Thoracic aorta (tissue), 2 donors: ENCODE measurements at regions not wholly inside any gene's neighbourhood (a gene's known extent, or its start where the extent isn't known, plus 50 kb on each side); places are given as distances from the start of the nearest gene placed in this dataset.

Experiments used
- ATAC-seq: fragments of 150-250 bp; one replicate; pipeline ENCODE4 v1.8.0; 2017; ENCODE audit warnings: low read depth; ENCODE audit not compliant: insufficient number of reproducible peaks, low FRiP score
- DNase-seq: peaks from one replicate; pipeline ENCODE4 v3.0.0-alpha.2; 2020; ENCODE audit warnings: low spot score
- H3K27ac ChIP-seq, 2 donors: fragments of 200-600 bp; sonication (generic); 1 replicate in 1 of 2; 2 replicates in 1 of 2; pipeline ENCODE4 v1.5.1; 2016; ENCODE audit warnings: mild to moderate bottlenecking in 2 of 2, moderate library complexity in 2 of 2
- H3K27me3 ChIP-seq: fragments of 200-600 bp; sonication (generic); replicated peaks from 2 replicates; pipeline ENCODE4 v1.6.0; 2016; ENCODE audit warnings: mild to moderate bottlenecking; ENCODE audit not compliant: insufficient read depth
- H3K36me3 ChIP-seq: fragments of 200-600 bp; sonication (generic); one replicate; pipeline ENCODE4 v1.5.1; 2016
- H3K4me1 ChIP-seq, 2 donors: fragments of 200-600 bp; sonication (generic); 1 replicate in 1 of 2; 2 replicates in 1 of 2; pipeline versions ENCODE4 v1.5.1 to v1.6.0; 2016; ENCODE audit warnings: low read depth in 2 of 2, mild to moderate bottlenecking in 1 of 2; ENCODE audit not compliant: control insufficient read depth in 1 of 2
- H3K4me3 ChIP-seq: fragments of 200-600 bp; sonication (generic); 2 replicates; pipeline ENCODE4 v1.5.1; 2016; ENCODE audit warnings: mild to moderate bottlenecking
- H3K9me3 ChIP-seq: fragments of 200-600 bp; sonication (generic); 2 replicates; pipeline ENCODE4 v1.5.1; 2016
- CTCF ChIP-seq: fragments of 200-600 bp; sonication (generic); IDR thresholded peaks from one replicate; pipeline ENCODE4 v1.5.1; 2019; ENCODE audit warnings: antibody characterized with exemption

DNA sequence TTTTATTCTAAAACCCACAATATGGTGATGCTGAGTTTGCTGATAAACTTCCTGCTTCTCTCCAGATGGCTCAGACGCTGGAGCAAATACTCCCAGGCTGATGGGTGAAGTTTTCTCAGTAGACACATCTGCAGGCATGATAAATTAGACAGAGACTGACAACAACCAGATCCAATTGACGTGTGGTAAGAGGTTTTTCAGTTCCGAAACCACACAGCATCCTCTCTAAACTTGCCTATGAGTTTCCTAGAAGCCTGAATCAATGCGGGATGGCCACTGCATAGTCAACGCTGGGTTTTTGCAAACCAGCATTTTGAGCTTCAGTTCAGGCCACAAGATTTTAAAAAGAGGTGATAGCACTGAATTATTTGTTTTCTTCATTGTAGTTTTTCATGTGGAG, 360.3 kb upstream of the ARRDC4 start:
- DNase-seq: no peak
- Histone ChIP-seq H3K4me1 (no peaks in the 10 kb centered on the region), H3K27me3 (no peaks in the 10 kb centered on the region), H3K36me3 (no peaks in the 10 kb centered on the region), H3K9me3 (no peaks in the 10 kb centered on the region), H3K27ac (no peak overlapping the region), H3K4me3 (no peak overlapping the region)
- ATAC-seq: no peak
- no peak for TF ChIP-seq CTCF

- no peaks in the 10 kb centered on the region for H3K27me3 ChIP-seq
- no peaks in the 10 kb centered on the region for H3K9me3 ChIP-seq
- no peaks in the 10 kb centered on the region for H3K4me1 ChIP-seq
- no peak overlapping the region for H3K4me3 ChIP-seq
- no peak for TF ChIP-seq CTCF
- H3K27ac ChIP-seq: no peak overlapping the region
- ATAC-seq: no peak
- DNase-seq: no peak
- H3K36me3 ChIP-seq: no peaks in the 10 kb centered on the region
These were observed 355.8 kb upstream of the ARRDC4 start for GRCh38 chr15:97604677-97605076.

DNA sequence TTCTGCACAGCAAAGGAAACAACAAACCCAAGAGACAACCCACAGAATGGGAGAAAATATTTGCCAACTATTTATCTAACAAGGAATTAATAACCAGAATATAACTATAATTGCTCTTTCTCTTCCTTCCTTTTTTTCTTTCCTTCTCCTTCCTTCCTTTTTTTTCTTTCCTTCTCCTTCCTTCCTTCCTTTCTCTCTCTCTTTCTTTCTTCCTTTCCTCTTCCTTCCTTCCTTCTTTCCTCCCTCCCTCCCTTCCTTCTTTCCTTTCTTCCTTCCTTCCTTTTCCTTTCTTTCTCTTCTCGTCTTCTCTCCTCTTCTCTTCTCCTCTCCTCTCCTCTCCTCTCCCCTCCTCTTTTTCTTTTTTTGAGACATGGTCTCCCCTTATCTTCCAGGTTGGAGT, 345.4 kb upstream of the ARRDC4 start:
- no peak for DNase-seq
- no peak overlapping the region for H3K4me3 ChIP-seq
- H3K27ac ChIP-seq: no peak overlapping the region
- TF ChIP-seq CTCF: no peak
- no peaks in the 10 kb centered on the region for H3K4me1 ChIP-seq
- H3K9me3 ChIP-seq: no peaks in the 10 kb centered on the region
- ATAC-seq: no peak
- no peaks in the 10 kb centered on the region for H3K36me3 ChIP-seq
- H3K27me3 ChIP-seq: no peaks in the 10 kb centered on the region

DNA sequence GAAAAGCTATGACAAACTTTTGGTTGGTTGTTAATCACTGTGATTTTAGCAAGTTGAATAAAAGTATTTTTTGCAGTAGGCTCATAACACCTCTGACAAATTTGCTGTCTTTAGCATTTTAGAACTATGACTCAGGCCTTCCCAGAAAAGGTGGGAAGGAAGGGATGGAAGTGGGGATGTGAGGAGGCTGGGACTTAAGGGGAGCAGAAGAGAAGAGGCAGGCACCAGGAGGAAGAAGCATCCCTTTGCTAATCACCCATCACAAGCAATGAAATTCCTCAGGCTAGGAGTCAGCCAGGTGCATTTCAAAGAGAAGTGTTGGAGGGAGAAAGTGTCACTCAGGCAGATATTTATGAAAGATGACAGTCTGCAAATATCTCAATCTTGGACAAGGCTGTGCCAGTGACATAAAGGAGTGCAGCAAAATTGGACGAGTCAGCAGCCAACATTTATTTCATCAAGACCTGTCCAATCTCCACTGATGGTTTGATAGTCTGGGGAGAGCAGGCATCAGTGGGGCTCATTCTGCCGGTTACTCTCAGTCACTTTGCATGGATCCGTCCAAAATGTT, 337.3 kb upstream of the ARRDC4 start:
- no peak for DNase-seq
- ATAC-seq: no peak
- no peak for TF ChIP-seq CTCF

GRCh38 chr15:97627634-97628033, 332.9 kb upstream of the ARRDC4 start:
- H3K9me3 ChIP-seq: no peaks in the 10 kb centered on the region
- no peak for TF ChIP-seq CTCF
- no peak for ATAC-seq

More for the DNA sequence above, 337.3 kb upstream of the ARRDC4 start:
- Histone ChIP-seq H3K36me3 (no peaks in the 10 kb centered on the region), H3K4me3 (no peak overlapping the region), H3K27ac (no peak overlapping the region), H3K4me1 (no peaks in the 10 kb centered on the region), H3K27me3 (no peaks in the 10 kb centered on the region), H3K9me3 (no peaks in the 10 kb centered on the region)

More at GRCh38 chr15:97627634-97628033, 332.9 kb upstream of the ARRDC4 start:
- DNase-seq: no peak
- Histone ChIP-seq H3K27me3 (no peaks in the 10 kb centered on the region), H3K4me3 (no peak overlapping the region), H3K27ac (no peak overlapping the region), H3K4me1 (no peaks in the 10 kb centered on the region), H3K36me3 (no peaks in the 10 kb centered on the region)
